WTC11 (cell line): ENCODE measurements at regions not wholly inside any gene's neighbourhood (a gene's known extent, or its start where the extent isn't known, plus 50 kb on each side); places are given as distances from the start of the nearest gene placed in this dataset.

Experiments used
- AFF4 ChIP-seq: sonication (generic); formaldehyde crosslinking; IDR thresholded peaks from 2 replicates; pipeline ENCODE4 v1.8.1; 2023; ENCODE audit warnings: mild to moderate bottlenecking, missing genetic modification reagents, borderline replicate concordance
- CTCF ChIP-seq: fragments of 200-600 bp; IDR thresholded peaks from 2 replicates; pipeline ENCODE4 v1.8.0; 2022; ENCODE audit warnings: antibody characterized with exemption
- EMX1 ChIP-seq: fragments of 250-450 bp; sonication (Bioruptor Pico); IDR thresholded peaks from 2 replicates; pipeline ENCODE4 v1.8.0; 2021; ENCODE audit warnings: mild to moderate bottlenecking
- JUN ChIP-seq: sonication (generic); formaldehyde crosslinking; IDR thresholded peaks from 2 replicates; pipeline ENCODE4 v1.8.0; 2023; ENCODE audit warnings: mild to moderate bottlenecking, missing genetic modification reagents
- MAX ChIP-seq: sonication (generic); formaldehyde crosslinking; IDR thresholded peaks from 2 replicates; pipeline ENCODE4 v1.8.0; 2022; ENCODE audit warnings: mild to moderate bottlenecking, missing genetic modification reagents
- TCF7 ChIP-seq: sonication (generic); formaldehyde crosslinking; IDR thresholded peaks from 2 replicates; pipeline ENCODE4 v1.8.0; 2022; ENCODE audit warnings: mild to moderate bottlenecking, low read depth, missing genetic modification reagents, moderate library complexity
- ZNF138 ChIP-seq: sonication (generic); formaldehyde crosslinking; conservative IDR thresholded peaks from 2 replicates; pipeline ENCODE4 v1.8.1; 2022; ENCODE audit warnings: mild to moderate bottlenecking, moderate library complexity, missing genetic modification reagents
- TF ChIP-seq, protein P1 (sequence below): sonication (generic); formaldehyde crosslinking; IDR thresholded peaks from 2 replicates; pipeline ENCODE4 v1.8.1; 2023; ENCODE audit warnings: mild to moderate bottlenecking, missing genetic modification reagents, moderate library complexity
- TF ChIP-seq, protein P2 (sequence below): sonication (generic); formaldehyde crosslinking; IDR thresholded peaks from 2 replicates; pipeline ENCODE4 v1.8.0; 2022; ENCODE audit warnings: mild to moderate bottlenecking, missing genetic modification reagents
- TF ChIP-seq, protein P3 (sequence below): sonication (generic); formaldehyde crosslinking; IDR thresholded peaks from 2 replicates; pipeline ENCODE4 v1.8.1; 2022; ENCODE audit warnings: mild to moderate bottlenecking, missing genetic modification reagents, moderate library complexity, borderline replicate concordance
- TF ChIP-seq, protein P4 (sequence below): sonication (generic); formaldehyde crosslinking; conservative IDR thresholded peaks from 2 replicates; pipeline ENCODE4 v1.8.1; 2022; ENCODE audit warnings: mild to moderate bottlenecking, missing genetic modification reagents

GRCh38 chr9:31697956-31698355 lies 686.5 kb upstream of the ACO1 start:
- TF ChIP-seq TCF7 (CRISPR knock-in tag) (no peak), MAX (no peak), CTCF (no peak), ZNF138 (CRISPR knock-in tag) (no peak), JUN (no peak), AFF4 (no peak), EMX1 (no peak)
- TF ChIP-seq, protein P1, sequence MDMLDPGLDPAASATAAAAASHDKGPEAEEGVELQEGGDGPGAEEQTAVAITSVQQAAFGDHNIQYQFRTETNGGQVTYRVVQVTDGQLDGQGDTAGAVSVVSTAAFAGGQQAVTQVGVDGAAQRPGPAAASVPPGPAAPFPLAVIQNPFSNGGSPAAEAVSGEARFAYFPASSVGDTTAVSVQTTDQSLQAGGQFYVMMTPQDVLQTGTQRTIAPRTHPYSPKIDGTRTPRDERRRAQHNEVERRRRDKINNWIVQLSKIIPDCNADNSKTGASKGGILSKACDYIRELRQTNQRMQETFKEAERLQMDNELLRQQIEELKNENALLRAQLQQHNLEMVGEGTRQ (CRISPR knock-in tag), result no peak
- TF ChIP-seq, protein P2, sequence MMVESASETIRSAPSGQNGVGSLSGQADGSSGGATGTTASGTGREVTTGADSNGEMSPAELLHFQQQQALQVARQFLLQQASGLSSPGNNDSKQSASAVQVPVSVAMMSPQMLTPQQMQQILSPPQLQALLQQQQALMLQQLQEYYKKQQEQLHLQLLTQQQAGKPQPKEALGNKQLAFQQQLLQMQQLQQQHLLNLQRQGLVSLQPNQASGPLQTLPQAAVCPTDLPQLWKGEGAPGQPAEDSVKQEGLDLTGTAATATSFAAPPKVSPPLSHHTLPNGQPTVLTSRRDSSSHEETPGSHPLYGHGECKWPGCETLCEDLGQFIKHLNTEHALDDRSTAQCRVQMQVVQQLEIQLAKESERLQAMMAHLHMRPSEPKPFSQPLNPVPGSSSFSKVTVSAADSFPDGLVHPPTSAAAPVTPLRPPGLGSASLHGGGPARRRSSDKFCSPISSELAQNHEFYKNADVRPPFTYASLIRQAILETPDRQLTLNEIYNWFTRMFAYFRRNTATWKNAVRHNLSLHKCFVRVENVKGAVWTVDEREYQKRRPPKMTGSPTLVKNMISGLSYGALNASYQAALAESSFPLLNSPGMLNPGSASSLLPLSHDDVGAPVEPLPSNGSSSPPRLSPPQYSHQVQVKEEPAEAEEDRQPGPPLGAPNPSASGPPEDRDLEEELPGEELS (CRISPR knock-in tag), result no peak
- TF ChIP-seq, protein P3, sequence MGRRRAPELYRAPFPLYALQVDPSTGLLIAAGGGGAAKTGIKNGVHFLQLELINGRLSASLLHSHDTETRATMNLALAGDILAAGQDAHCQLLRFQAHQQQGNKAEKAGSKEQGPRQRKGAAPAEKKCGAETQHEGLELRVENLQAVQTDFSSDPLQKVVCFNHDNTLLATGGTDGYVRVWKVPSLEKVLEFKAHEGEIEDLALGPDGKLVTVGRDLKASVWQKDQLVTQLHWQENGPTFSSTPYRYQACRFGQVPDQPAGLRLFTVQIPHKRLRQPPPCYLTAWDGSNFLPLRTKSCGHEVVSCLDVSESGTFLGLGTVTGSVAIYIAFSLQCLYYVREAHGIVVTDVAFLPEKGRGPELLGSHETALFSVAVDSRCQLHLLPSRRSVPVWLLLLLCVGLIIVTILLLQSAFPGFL (CRISPR knock-in tag), result no peak
- TF ChIP-seq, protein P4, sequence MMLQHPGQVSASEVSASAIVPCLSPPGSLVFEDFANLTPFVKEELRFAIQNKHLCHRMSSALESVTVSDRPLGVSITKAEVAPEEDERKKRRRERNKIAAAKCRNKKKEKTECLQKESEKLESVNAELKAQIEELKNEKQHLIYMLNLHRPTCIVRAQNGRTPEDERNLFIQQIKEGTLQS (CRISPR knock-in tag), result no peak
